ENCODE measurements at regions not wholly inside any gene's neighbourhood (a gene's known extent, or its start where the extent isn't known, plus 50 kb on each side); places are given as distances from the start of the nearest gene placed in this dataset.
"Not testable (repeated sequence)": the region's sequence is repeated elsewhere in the genome, so short reads cannot be mapped to it uniquely, and the experiment has no call there.

DNA sequence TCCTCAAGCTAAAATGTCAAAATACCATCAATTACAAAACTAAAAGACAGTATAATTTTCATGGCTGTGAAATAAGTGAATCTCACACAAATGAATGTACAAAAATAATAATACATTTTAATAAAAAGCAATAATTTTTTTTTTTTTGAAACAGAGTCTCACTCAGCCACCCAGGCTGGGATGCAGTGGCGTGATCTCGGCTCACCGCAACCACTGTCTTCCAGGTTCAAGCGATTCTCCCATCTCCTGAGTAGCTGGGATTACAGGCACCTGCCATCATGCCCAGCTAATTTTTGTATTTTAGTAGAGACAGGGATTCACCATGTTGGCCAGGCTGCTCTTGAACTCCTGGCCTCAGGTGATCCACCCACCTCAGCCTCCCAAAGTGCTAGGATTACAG, 85.3 kb upstream of the PRKG2 start:
- TF ChIP-seq EZH2 (IDR thresholded peaks at IDR 0.05; ENCODE audit: borderline replicate concordance, low read length), result not testable (repeated sequence)
- TF ChIP-seq, protein P1, sequence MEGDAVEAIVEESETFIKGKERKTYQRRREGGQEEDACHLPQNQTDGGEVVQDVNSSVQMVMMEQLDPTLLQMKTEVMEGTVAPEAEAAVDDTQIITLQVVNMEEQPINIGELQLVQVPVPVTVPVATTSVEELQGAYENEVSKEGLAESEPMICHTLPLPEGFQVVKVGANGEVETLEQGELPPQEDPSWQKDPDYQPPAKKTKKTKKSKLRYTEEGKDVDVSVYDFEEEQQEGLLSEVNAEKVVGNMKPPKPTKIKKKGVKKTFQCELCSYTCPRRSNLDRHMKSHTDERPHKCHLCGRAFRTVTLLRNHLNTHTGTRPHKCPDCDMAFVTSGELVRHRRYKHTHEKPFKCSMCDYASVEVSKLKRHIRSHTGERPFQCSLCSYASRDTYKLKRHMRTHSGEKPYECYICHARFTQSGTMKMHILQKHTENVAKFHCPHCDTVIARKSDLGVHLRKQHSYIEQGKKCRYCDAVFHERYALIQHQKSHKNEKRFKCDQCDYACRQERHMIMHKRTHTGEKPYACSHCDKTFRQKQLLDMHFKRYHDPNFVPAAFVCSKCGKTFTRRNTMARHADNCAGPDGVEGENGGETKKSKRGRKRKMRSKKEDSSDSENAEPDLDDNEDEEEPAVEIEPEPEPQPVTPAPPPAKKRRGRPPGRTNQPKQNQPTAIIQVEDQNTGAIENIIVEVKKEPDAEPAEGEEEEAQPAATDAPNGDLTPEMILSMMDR (conservative IDR thresholded peaks at IDR 0.05 in 1 of 2, IDR thresholded peaks at IDR 0.05 in 1 of 2; ENCODE audit: extremely low read depth in 1 of 2, insufficient read depth in 1 of 2, low read depth in 1 of 2, low read length in 2 of 2), result not testable (repeated sequence)
